OCI-LY7 (cell line): ENCODE measurements at regions not wholly inside any gene's neighbourhood (a gene's known extent, or its start where the extent isn't known, plus 50 kb on each side); places are given as distances from the start of the nearest gene placed in this dataset.

Source experiments
- BruUV-seq: library from RNA; stranded (reverse); fragments of 400-500 nt; replicated peaks from 2 replicates; lab custom pipeline; 2021; lab: Mats Ljungman, UMichigan
- CTCF ChIA-PET: fragments of 300-600 bp; sonication (Branson Sonifier 250); formaldehyde crosslinking; loops from one replicate; lab custom pipeline; 2022; ENCODE audit warnings: antibody characterized with exemption; ENCODE audit not compliant: unreplicated experiment; lab: Charles Lee
- POLR2A ChIA-PET: fragments of 300-600 bp; sonication (Branson Sonifier 250); formaldehyde crosslinking; loops from one replicate; lab custom pipeline; 2022; ENCODE audit warnings: antibody characterized with exemption; lab: Charles Lee
- DNase-seq: peaks from one replicate; pipeline ENCODE4 v3.0.0-alpha.2; 2015; ENCODE audit warnings: low spot score
- H2AFZ ChIP-seq: fragments of 200-600 bp; sonication (generic), shearing (Covaris generic); 2 replicates; pipeline ENCODE4 v1.6.1; 2014; ENCODE audit warnings: mild to moderate bottlenecking, antibody characterized with exemption, low read length, moderate library complexity
- H3K27ac ChIP-seq: fragments of 200-600 bp; sonication (generic); 2 replicates; pipeline ENCODE4 v1.5.1; 2014; ENCODE audit warnings: mixed run types, low read depth, mild to moderate bottlenecking, moderate library complexity, low read length, inconsistent platforms; ENCODE audit not compliant: poor library complexity, severe bottlenecking
- H3K36me3 ChIP-seq: fragments of 200-600 bp; sonication (generic); 2 replicates; pipeline ENCODE4 v1.6.1; 2014; ENCODE audit warnings: mild to moderate bottlenecking, antibody characterized with exemption, low read length, moderate library complexity, mixed read lengths; ENCODE audit not compliant: insufficient read depth
- H3K4me1 ChIP-seq: fragments of 200-600 bp; sonication (generic); 2 replicates; pipeline ENCODE4 v1.5.1; 2014; ENCODE audit warnings: mild to moderate bottlenecking, low read length; ENCODE audit not compliant: insufficient read depth, poor library complexity, severe bottlenecking
- H3K4me2 ChIP-seq: fragments of 200-600 bp; sonication (generic); 2 replicates; pipeline ENCODE4 v1.6.1; 2014; ENCODE audit warnings: mild to moderate bottlenecking, low read length
- H3K4me3 ChIP-seq: fragments of 200-600 bp; sonication (generic); 2 replicates; pipeline ENCODE4 v1.5.1; 2014; ENCODE audit warnings: mild to moderate bottlenecking, low read depth, low read length; ENCODE audit not compliant: poor library complexity, severe bottlenecking
- H3K79me2 ChIP-seq: fragments of 200-600 bp; sonication (generic); 2 replicates; pipeline ENCODE4 v1.6.1; 2016; ENCODE audit warnings: low read depth, mild to moderate bottlenecking, low read length, moderate library complexity, mixed read lengths; ENCODE audit not compliant: insufficient read depth
- H3K9me2 ChIP-seq: fragments of 200-600 bp; sonication (generic); 2 replicates; pipeline ENCODE4 v1.6.1; 2016; ENCODE audit warnings: mild to moderate bottlenecking, low read length, mixed read lengths; ENCODE audit not compliant: insufficient read depth
- H3K9me3 ChIP-seq: fragments of 200-600 bp; sonication (generic); 2 replicates; pipeline ENCODE4 v1.6.1; 2014; ENCODE audit warnings: mild to moderate bottlenecking, mixed run types, low read length, mixed read lengths
- H4K20me1 ChIP-seq: fragments of 200-600 bp; sonication (generic); 2 replicates; pipeline ENCODE4 v1.6.1; 2014; ENCODE audit warnings: mild to moderate bottlenecking, antibody characterized with exemption, low read length, moderate library complexity, mixed read lengths; ENCODE audit not compliant: insufficient read depth
- EZH2phosphoT487 ChIP-seq: fragments of 200-600 bp; sonication (generic); IDR thresholded peaks from 2 replicates; pipeline ENCODE4 v1.6.1; 2018; ENCODE audit warnings: low read depth, borderline replicate concordance, mild to moderate bottlenecking, mixed run types, antibody characterized with exemption, low read length, moderate library complexity, mixed read lengths
- intact Hi-C: fragments of 100-400 bp; cut with micrococcal nuclease; formaldehyde crosslinking; loops from one replicate; pipeline ENCODE4 v1.10.0; 2022; ENCODE audit not compliant: unreplicated experiment
- TF ChIP-seq, protein P1 (sequence below): fragments of 200-600 bp; sonication (generic); conservative IDR thresholded peaks from 2 replicates; pipeline ENCODE4 v1.5.1; 2014; ENCODE audit warnings: mild to moderate bottlenecking, antibody characterized with exemption, low read length, moderate library complexity, mixed read lengths

DNA sequence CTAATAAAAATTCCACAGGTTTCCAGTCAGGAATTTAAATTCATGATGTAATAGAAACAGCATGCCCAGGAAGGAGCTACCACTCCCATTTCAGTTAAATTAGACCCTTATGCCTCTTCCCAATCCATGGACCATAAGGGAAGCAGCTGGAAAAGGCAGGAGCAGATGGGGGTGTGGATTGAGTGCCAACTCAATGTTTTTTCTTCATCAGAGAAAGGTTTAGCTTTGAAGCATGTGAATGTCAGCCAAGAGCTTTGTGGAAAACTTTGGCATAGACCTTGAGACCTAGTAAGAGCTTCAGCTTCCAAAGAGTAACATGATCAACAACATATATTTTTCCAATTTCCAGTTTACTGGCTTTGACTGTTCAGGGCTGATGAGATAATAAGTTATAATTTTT lies 2139.9 kb downstream of the PCDH9 start:
- Histone ChIP-seq H4K20me1 (no peaks in the 10 kb centered on the region), H3K27ac (no peak overlapping the region), H3K9me2 (no peaks in the 10 kb centered on the region), H3K9me3 (no peaks in the 10 kb centered on the region), H2AFZ (no peak overlapping the region), H3K4me1 (no peaks in the 10 kb centered on the region), H3K4me2 (no peak overlapping the region), H3K79me2 (no peaks in the 10 kb centered on the region), H3K36me3 (no peaks in the 10 kb centered on the region), H3K4me3 (no peak overlapping the region)
- no TSS peak for BruUV-seq
- intact Hi-C loops, result no loop called here
- POLR2A ChIA-PET, result no interaction called here
- CTCF ChIA-PET, result no interaction called here
- no peak for DNase-seq
- TF ChIP-seq, protein P1, sequence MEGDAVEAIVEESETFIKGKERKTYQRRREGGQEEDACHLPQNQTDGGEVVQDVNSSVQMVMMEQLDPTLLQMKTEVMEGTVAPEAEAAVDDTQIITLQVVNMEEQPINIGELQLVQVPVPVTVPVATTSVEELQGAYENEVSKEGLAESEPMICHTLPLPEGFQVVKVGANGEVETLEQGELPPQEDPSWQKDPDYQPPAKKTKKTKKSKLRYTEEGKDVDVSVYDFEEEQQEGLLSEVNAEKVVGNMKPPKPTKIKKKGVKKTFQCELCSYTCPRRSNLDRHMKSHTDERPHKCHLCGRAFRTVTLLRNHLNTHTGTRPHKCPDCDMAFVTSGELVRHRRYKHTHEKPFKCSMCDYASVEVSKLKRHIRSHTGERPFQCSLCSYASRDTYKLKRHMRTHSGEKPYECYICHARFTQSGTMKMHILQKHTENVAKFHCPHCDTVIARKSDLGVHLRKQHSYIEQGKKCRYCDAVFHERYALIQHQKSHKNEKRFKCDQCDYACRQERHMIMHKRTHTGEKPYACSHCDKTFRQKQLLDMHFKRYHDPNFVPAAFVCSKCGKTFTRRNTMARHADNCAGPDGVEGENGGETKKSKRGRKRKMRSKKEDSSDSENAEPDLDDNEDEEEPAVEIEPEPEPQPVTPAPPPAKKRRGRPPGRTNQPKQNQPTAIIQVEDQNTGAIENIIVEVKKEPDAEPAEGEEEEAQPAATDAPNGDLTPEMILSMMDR, result no peak
- no peak for TF ChIP-seq EZH2phosphoT487

DNA sequence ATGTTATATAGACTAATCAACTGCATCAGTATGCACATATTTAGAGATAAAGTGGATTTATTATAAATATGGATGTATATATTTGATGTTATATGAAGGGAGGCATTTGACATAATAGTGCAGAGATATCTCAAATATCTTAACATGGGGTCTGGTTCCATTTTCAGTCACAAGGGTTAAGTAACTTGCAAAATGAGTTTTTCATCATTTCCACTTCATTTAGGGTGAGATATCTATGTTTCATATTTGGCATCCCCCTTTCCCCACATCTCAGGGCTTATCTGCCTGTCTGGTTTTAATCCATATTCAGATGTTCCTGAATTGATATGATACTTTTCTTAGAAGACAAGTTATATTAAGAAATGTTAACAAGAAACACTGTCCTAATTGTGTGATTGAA lies 2141.2 kb downstream of the PCDH9 start:
- DNase-seq, result no peak
- H3K27ac ChIP-seq, result no peak overlapping the region
- CTCF ChIA-PET, result no interaction called here

DNA sequence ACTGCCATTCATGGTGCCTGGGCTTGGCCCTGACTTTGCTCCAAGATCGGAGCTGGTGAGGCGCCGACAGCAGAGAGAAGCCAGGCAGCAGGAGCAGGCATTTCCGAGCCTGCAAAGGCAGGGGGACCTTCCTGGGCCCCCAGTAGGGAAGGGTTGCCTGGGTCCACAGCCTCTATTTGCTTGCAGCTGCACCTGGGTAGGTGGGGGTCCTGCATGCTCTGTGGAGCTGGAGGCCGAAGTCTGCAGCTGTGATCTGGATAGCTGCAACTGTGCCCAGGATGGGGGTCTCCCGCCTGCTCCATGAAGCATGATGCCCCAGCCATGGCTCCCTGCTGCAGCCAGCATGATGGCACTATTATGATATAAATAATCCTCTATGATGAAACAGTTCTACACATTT lies 2144.2 kb downstream of the PCDH9 start:
- TF ChIP-seq, protein P1, result no peak
- TF ChIP-seq EZH2phosphoT487, result no peak
- H2AFZ ChIP-seq, result no peak overlapping the region
- intact Hi-C loops, result no loop called here
- H3K9me3 ChIP-seq, result no peaks in the 10 kb centered on the region
- H3K79me2 ChIP-seq, result no peaks in the 10 kb centered on the region
- H3K4me2 ChIP-seq, result no peak overlapping the region
- no peaks in the 10 kb centered on the region for H4K20me1 ChIP-seq
- ChIA-PET CTCF (no interaction called here), POLR2A (interaction anchor here (0.6 to 1.2 kb wide), 2 partner anchors 8 to 72 kb away, joined by 3 to 4 read pairs; no protein-coding TSS in a partner anchor)
- no peaks in the 10 kb centered on the region for H3K4me1 ChIP-seq
- H3K27ac ChIP-seq, result no peak overlapping the region
- DNase-seq, result no peak
- no peak overlapping the region for H3K4me3 ChIP-seq
- no TSS peak for BruUV-seq
- no peaks in the 10 kb centered on the region for H3K9me2 ChIP-seq
- no peaks in the 10 kb centered on the region for H3K36me3 ChIP-seq

More for the DNA sequence above, 2141.2 kb downstream of the PCDH9 start:
- TF ChIP-seq, protein P1, result no peak
- TF ChIP-seq EZH2phosphoT487, result no peak
- BruUV-seq, result no TSS peak
- H3K4me3 ChIP-seq, result no peak overlapping the region
- no peaks in the 10 kb centered on the region for H3K79me2 ChIP-seq
- no peak overlapping the region for H3K4me2 ChIP-seq
- H3K4me1 ChIP-seq, result no peaks in the 10 kb centered on the region
- H3K9me3 ChIP-seq, result no peaks in the 10 kb centered on the region
- no peak overlapping the region for H2AFZ ChIP-seq
- H4K20me1 ChIP-seq, result no peaks in the 10 kb centered on the region
- no peaks in the 10 kb centered on the region for H3K36me3 ChIP-seq
- intact Hi-C loops, result no loop called here
- no peaks in the 10 kb centered on the region for H3K9me2 ChIP-seq
- POLR2A ChIA-PET, result interaction anchor here (0.8 to 1.0 kb wide), 2 partner anchors 14 to 28 kb away, joined by 3 read pairs; no protein-coding TSS in a partner anchor
